ENCODE measurements at regions not wholly inside any gene's neighbourhood (a gene's known extent, or its start where the extent isn't known, plus 50 kb on each side); places are given as distances from the start of the nearest gene placed in this dataset.

- no peak for TF ChIP-seq POLR2A (IDR thresholded peaks at IDR 0.05)
- no peak for TF ChIP-seq CTCF (IDR thresholded peaks at IDR 0.05)
- no peak for TF ChIP-seq EP300 (IDR thresholded peaks at IDR 0.05)
Measured at GRCh38 chr10:106348933-106349332, 815.6 kb downstream of the SORCS1 start.

All from suprapubic skin (tissue), 3 donors.